ENCODE measurements at regions not wholly inside any gene's neighbourhood (a gene's known extent, or its start where the extent isn't known, plus 50 kb on each side); places are given as distances from the start of the nearest gene placed in this dataset.

GRCh38 chr2:193476171-193476800, 1281.6 kb upstream of the TMEFF2 start:
- H3K4me3 ChIP-seq (ENCODE audit: low read depth, low read length): no peak overlapping the region
- no peak for DNase-seq (ENCODE audit: low read depth)
- TF ChIP-seq CTCF (IDR thresholded peaks at IDR 0.05; ENCODE audit: insufficient read depth, low read length): no peak

DNA sequence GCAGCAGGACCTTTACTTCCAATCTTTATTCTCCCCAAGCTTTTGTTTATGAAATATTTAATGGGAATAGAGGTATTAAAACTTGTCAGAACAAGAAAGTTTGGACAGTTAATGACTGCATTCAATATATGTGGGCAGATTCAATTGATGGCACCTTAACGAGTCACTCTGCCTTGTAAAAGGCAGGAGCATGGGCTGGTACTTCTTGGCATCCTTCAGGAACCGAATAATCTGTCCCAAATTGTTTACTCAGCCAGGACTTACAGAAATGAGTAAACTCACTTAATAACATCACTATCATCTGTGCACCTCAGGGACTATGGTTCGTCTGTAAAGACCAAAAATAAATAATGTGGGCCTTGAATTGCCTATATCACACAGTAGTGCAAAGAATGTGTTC, 1280.3 kb upstream of the TMEFF2 start:
- no peak for TF ChIP-seq CTCF (IDR thresholded peaks at IDR 0.05; ENCODE audit: insufficient read depth, low read length)
- no peak for DNase-seq (ENCODE audit: low read depth)

DNA sequence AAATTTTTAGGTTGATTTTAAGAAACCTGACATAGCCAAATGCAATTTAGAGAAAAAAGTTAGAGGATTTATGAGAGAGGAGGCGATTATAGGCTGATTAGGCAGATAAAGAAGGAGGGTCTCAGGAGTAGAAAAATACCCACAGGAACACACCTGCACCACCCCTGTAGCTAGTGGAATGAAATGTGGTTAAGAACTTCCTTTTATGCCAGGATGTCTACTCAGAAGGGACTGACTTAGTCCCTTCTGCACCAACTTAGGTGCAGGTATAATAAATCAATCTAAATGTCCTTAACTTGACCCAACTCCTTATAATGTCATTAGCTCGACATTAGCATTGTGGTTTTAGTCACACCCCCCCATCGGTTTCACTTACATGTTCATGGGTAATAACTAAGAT, 1274.5 kb upstream of the TMEFF2 start:
- DNase-seq (ENCODE audit: low read depth): no peak
- TF ChIP-seq CTCF (IDR thresholded peaks at IDR 0.05; ENCODE audit: insufficient read depth, low read length): no peak
- H3K4me3 ChIP-seq (ENCODE audit: low read depth, low read length): no peak overlapping the region

More for the DNA sequence above, 1280.3 kb upstream of the TMEFF2 start:
- H3K4me3 ChIP-seq (ENCODE audit: low read depth, low read length): no peak overlapping the region

DNA sequence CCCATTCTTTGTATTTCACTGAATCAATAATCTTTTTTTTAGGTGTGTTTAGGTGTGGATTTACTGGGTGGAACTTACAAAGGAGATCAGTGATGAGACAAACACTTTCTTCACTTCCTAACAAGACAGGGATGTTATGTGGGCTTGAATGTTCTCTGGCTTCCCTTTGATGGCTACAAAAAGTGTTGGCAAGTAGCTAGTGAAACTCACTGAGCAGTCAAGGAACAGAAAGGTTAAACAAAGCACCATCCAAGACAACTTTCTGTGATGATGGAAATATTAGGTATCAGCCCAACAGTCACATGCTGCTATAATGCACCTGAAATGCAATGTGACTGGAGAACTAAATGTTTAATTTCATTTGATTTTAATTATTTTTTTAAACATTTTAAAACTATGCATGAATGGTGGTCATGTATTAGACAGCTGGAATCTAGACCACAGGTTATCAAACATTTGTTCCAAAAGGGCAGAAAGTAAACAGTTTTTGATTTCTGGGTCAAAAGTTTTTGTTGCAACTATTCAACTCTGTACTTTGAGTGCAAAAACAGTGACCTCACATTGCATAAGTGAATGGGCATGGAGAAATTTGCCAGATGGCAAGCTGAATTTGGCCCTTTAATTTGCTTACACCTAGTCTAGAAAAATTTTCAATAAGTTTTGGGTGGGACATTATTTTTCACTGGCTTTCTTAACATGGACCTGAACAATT, 1272.7 kb upstream of the TMEFF2 start:
- DNase-seq (ENCODE audit: low read depth): no peak
- no peak for TF ChIP-seq CTCF (IDR thresholded peaks at IDR 0.05; ENCODE audit: insufficient read depth, low read length)
- no peak overlapping the region for H3K4me3 ChIP-seq (ENCODE audit: low read depth, low read length)

DNA sequence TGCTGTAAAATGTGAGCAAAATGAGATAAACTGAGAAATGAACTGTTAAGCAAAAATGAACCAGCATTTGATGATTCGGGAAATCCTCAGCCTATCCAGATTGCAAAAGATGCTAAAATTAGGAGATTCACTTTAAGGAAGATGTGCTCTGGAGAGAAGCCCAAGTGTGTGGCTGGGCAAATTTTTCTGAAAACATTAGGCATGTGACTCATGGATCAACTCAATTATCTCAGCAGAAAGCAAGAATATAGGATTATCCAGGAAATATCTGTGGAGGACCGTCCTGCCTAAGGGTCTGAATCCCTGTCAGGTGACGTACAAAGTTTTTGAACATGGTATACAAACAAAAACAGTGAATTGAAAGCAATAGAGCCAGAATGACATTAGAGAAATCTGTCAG, 1268.3 kb upstream of the TMEFF2 start:
- no peak for TF ChIP-seq CTCF (IDR thresholded peaks at IDR 0.05; ENCODE audit: insufficient read depth, low read length)
- H3K4me3 ChIP-seq (ENCODE audit: low read depth, low read length): no peak overlapping the region
- no peak for DNase-seq (ENCODE audit: low read depth)

GRCh38 chr2:193462411-193462810, 1267.7 kb upstream of the TMEFF2 start:
- no peak for TF ChIP-seq CTCF (IDR thresholded peaks at IDR 0.05; ENCODE audit: insufficient read depth, low read length)
- DNase-seq (ENCODE audit: low read depth): no peak
- no peak overlapping the region for H3K4me3 ChIP-seq (ENCODE audit: low read depth, low read length)

Measured in fibroblast of the aortic adventitia (primary cell).